ENCODE measurements at regions not wholly inside any gene's neighbourhood (a gene's known extent, or its start where the extent isn't known, plus 50 kb on each side); places are given as distances from the start of the nearest gene placed in this dataset.

DNA sequence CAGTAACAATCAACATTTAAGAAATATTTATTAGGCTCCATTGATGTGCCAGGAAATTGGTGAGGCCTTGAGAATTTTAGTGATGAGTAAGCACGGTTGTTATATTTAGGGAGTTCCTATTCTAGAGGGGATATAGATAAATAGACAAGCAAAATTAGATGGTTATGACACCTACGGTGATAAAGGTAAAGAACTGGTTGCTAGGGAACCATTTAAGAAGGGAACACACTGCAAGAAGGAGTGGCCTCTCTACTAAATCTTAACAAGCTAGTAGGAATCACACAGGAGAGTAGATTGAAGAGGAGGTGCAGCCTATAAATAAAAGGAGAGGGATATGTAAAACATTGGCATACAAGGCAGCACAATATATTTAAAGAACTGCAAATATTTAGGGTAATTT, 155.2 kb downstream of the LRIG3 start:
- ATAC-seq, result no peak
- Histone ChIP-seq H3K9me2 (ENCODE audit: insufficient read depth) (no peaks in the 10 kb centered on the region), H3K36me3 (ENCODE audit: control insufficient read depth in 1 of 2, insufficient read depth in 2 of 2, low read length in 2 of 2) (no peaks in the 10 kb centered on the region), H2AFZ (ENCODE audit: low read depth, low read length, poor library complexity, severe bottlenecking) (no peak overlapping the region), H3K79me2 (ENCODE audit: insufficient read depth, low read length) (no peaks in the 10 kb centered on the region), H3K27ac (ENCODE audit: low read depth, low read length) (no peak overlapping the region), H3K4me1 (ENCODE audit: control insufficient read depth in 1 of 2, insufficient read depth in 2 of 2, low read length in 2 of 2) (no peaks in the 10 kb centered on the region), H3K9me3 (ENCODE audit: control insufficient read depth in 1 of 2, insufficient read depth in 1 of 2, low read depth in 1 of 2, low read length in 2 of 2) (no peaks in the 10 kb centered on the region), H3K9ac (ENCODE audit: low read length) (no peak overlapping the region), H4K20me1 (ENCODE audit: insufficient read depth) (no peaks in the 10 kb centered on the region), H3K4me3 (replicated peaks in 1 of 2; ENCODE audit: low read depth in 1 of 2, low read length in 2 of 2) (no peak overlapping the region), H3K4me2 (ENCODE audit: low read length) (no peak overlapping the region), H3K27me3 (ENCODE audit: insufficient read depth, low read length) (no peaks in the 10 kb centered on the region)
- ChIA-PET POLR2A (no interaction called here), RAD21 (ENCODE audit: low non-redundant PET in 1 of 2, low total read pairs in 2 of 2, uncharacterized antibody in 2 of 2, unreplicated experiment in 2 of 2) (no interaction called here), CTCF (no interaction called here)
- BruUV-seq (replicated peaks), result no TSS peak
- TF ChIP-seq SP1 (IDR thresholded peaks at IDR 0.05; ENCODE audit: low read depth) (no peak), POLR2AphosphoS5 (IDR thresholded peaks at IDR 0.05; ENCODE audit: low read depth, low read length) (no peak)
- TF ChIP-seq, protein P1, sequence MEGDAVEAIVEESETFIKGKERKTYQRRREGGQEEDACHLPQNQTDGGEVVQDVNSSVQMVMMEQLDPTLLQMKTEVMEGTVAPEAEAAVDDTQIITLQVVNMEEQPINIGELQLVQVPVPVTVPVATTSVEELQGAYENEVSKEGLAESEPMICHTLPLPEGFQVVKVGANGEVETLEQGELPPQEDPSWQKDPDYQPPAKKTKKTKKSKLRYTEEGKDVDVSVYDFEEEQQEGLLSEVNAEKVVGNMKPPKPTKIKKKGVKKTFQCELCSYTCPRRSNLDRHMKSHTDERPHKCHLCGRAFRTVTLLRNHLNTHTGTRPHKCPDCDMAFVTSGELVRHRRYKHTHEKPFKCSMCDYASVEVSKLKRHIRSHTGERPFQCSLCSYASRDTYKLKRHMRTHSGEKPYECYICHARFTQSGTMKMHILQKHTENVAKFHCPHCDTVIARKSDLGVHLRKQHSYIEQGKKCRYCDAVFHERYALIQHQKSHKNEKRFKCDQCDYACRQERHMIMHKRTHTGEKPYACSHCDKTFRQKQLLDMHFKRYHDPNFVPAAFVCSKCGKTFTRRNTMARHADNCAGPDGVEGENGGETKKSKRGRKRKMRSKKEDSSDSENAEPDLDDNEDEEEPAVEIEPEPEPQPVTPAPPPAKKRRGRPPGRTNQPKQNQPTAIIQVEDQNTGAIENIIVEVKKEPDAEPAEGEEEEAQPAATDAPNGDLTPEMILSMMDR (IDR thresholded peaks at IDR 0.05 in 2 of 3, conservative IDR thresholded peaks at IDR 0.05 in 1 of 3; ENCODE audit: borderline replicate concordance in 1 of 3, insufficient read depth in 1 of 3, low read depth in 2 of 3, low read length in 2 of 3), result no peak
- no peak for DNase-seq (ENCODE audit: low read depth, low spot score)
- intact Hi-C loops (cut with micrococcal nuclease), result no loop called here

DNA sequence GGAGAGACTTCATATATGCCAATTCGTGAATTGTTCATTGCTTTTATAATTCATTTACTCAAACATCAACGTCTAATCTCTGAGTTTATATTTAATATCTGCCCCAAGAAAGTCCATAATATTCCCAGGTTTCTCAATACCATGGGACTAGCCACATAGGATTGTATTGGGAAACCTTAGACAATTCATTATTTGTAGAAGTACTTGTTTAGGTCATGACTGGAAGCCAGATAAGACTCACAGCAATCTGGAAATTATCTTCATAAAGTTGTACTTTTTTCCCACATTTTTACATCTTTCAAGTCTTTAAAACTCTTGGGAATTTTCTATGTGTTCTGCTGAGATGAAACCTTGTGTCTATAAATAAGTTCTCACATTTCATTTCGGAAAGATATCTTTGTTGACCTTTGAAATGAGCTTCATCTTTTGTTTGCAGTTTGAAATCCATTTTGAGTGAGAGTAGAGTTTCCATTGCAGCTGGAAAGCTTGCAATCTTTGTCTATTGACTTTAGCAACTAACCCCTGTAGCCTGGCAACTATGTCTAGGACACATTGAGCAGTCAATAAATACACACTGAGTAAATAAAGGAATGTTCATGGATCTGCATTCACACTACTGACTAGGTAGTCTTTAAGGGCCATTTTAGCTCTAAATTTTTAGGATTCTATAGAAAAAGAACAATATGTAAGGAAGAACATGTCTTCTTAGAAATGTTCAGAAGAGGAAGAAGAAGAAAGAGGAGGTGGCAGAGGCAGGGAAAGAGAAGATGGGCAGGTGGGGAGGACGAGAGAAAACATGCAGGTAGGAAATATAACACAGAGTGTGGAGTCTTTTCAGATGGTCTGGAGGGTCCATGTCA, 154.4 kb downstream of the LRIG3 start:
- H3K27ac ChIP-seq (ENCODE audit: low read depth, low read length), result no peak overlapping the region
- no TSS peak for BruUV-seq (replicated peaks)
- POLR2A ChIA-PET, result no interaction called here
- no peak overlapping the region for H3K4me2 ChIP-seq (ENCODE audit: low read length)
- H3K79me2 ChIP-seq (ENCODE audit: insufficient read depth, low read length), result no peaks in the 10 kb centered on the region
- DNase-seq (ENCODE audit: low read depth, low spot score) (no peak), ATAC-seq (no peak)
- H3K4me3 ChIP-seq (replicated peaks in 1 of 2; ENCODE audit: low read depth in 1 of 2, low read length in 2 of 2), result no peak overlapping the region
- H3K4me1 ChIP-seq (ENCODE audit: control insufficient read depth in 1 of 2, insufficient read depth in 2 of 2, low read length in 2 of 2), result no peaks in the 10 kb centered on the region
- no peaks in the 10 kb centered on the region for H3K9me3 ChIP-seq (ENCODE audit: control insufficient read depth in 1 of 2, insufficient read depth in 1 of 2, low read depth in 1 of 2, low read length in 2 of 2)
- intact Hi-C loops (cut with micrococcal nuclease), result no loop called here
- H3K9ac ChIP-seq (ENCODE audit: low read length), result no peak overlapping the region
- RAD21 ChIA-PET (ENCODE audit: low non-redundant PET in 1 of 2, low total read pairs in 2 of 2, uncharacterized antibody in 2 of 2, unreplicated experiment in 2 of 2), result no interaction called here
- no peaks in the 10 kb centered on the region for H3K27me3 ChIP-seq (ENCODE audit: insufficient read depth, low read length)
- CTCF ChIA-PET, result no interaction called here
- H3K36me3 ChIP-seq (ENCODE audit: control insufficient read depth in 1 of 2, insufficient read depth in 2 of 2, low read length in 2 of 2), result no peaks in the 10 kb centered on the region
- no peaks in the 10 kb centered on the region for H3K9me2 ChIP-seq (ENCODE audit: insufficient read depth)
- no peak overlapping the region for H2AFZ ChIP-seq (ENCODE audit: low read depth, low read length, poor library complexity, severe bottlenecking)
- H4K20me1 ChIP-seq (ENCODE audit: insufficient read depth), result no peaks in the 10 kb centered on the region
- no peak for TF ChIP-seq SP1 (IDR thresholded peaks at IDR 0.05; ENCODE audit: low read depth)
- TF ChIP-seq POLR2AphosphoS5 (IDR thresholded peaks at IDR 0.05; ENCODE audit: low read depth, low read length), result no peak
- TF ChIP-seq, protein P2, sequence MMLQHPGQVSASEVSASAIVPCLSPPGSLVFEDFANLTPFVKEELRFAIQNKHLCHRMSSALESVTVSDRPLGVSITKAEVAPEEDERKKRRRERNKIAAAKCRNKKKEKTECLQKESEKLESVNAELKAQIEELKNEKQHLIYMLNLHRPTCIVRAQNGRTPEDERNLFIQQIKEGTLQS (IDR thresholded peaks at IDR 0.05), result no peak
- no peak for TF ChIP-seq JUND (IDR thresholded peaks at IDR 0.05)
